HCEC 1CT (cell line): ENCODE measurements at regions not wholly inside any gene's neighbourhood (a gene's known extent, or its start where the extent isn't known, plus 50 kb on each side); places are given as distances from the start of the nearest gene placed in this dataset.
A peak's percentile ranks its signal among the peaks of the same experiment; 100 is the strongest.
"Not testable (repeated sequence)": the region's sequence is repeated elsewhere in the genome, so short reads cannot be mapped to it uniquely, and the experiment has no call there.

Experiments
- DNase-seq: peaks from one replicate; pipeline ENCODE4 v3.0.0-alpha.2; 2017

DNA sequence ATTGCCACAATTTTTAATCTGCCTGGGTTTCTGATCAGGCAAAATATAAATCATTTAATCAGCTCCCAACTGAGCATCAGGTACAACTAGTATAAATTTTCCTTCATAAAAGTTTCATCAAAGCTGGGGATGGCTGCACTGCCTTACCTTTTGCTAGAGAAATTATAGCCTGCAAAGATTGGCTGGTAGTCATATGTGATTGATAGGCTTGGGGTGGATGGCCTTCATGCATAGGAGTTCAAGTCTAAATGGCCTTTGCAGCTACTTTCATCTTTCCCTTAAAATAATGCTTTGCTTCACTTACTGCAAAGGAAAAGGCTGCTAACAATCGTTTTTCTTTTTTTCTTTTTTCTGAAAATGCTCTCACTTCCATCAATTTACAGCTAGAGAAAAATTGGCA, 739.7 kb downstream of the CENPC start:
- DNase-seq, result no peak

DNA sequence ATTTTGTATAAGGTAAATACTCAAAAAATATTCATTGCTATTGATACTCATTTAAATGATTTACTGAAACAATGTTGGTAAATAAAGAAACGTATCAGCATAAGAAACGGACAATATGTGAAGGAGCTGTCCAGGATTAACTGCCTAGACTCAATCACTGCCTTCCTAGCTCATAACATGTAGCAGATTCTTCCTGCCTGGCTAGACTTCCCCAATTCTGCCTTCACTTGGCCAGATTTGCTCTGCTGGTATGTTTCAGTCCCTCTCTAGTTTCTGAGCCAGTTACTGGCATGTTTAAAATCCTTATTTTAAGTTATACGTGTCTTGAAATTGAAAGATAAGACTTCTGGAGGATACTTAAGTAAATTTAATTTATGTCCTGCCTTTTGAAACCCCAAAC, 740.3 kb downstream of the CENPC start:
- DNase-seq, result no peak

GRCh38 chr4:66797608-66798007, 747.7 kb downstream of the CENPC start:
- DNase-seq, result no peak

- no peak for DNase-seq
Observed at GRCh38 chr4:66795724-66796123, 749.6 kb downstream of the CENPC start.

DNA sequence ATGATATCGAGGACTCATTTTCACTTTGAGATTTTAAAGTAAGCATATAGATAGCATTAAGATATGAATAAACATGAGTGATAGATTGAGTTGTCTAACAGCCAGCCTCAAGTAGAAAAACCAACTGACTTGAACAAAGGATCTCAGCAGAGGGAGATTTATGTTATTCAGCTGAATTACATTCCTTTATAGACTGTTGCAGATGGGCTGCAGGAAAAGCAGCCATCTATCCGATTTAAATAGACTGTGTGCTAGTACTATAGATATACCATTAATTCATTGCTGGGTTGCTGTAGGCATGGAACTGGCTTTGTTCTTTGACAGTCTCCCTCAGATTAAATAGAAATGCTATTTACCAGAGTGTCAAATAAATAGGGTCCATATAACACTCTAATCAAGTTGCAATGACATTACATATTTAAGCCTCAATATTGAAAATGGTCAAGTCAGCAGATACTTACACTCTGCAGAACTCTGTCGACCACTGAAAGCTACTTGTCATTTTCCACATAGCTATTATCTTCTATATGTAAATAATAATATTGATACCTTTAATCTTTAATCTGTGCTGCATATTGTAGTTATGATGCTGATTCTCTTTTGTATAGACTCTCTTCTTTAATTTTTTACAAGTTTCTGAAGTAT, 750.8 kb downstream of the CENPC start:
- no peak for DNase-seq

DNA sequence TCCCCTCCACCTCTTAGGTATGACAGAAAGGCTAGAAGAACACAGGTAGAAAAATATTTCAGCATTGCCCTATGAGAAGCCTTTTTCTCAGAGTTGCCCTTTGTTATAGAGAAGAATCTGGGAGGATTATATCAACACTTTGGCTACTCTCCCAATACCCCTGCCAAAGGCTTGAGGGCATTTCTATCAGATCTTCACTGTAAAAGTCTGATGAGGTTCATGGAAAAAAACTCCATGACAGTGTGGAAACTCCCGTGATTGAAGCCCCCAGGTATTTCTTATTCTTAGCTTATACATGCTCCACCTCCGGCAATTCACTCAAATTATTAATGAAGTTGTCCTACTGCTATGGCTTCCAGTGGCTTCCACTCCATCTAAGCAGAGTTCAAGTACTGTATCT, 753.6 kb downstream of the CENPC start:
- DNase-seq, result no peak

DNA sequence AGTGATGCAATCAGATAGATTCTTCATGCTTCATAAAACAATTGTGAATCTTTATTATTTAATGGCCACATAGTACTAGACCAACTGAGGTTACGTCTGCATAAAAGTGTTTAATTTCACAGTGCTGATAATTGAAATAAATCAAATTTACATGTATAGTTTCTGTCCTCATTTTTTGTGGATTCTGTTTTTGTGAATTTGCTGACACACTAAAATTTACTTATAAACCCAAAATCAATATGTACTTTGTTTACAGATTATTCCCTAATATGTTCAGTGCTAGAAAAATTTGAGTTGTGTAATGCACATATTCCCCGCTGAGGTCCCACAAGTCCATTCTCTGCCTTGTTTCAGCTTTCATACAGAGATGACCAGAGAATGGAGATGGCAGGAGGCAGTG, 759.8 kb downstream of the CENPC start:
- DNase-seq, result no peak

GRCh38 chr4:66782751-66783150, 762.6 kb downstream of the CENPC start:
- not testable (repeated sequence) for DNase-seq

GRCh38 chr4:66777097-66777496, 768.2 kb downstream of the CENPC start:
- DNase-seq, result peak; percentile 13

GRCh38 chr4:66769441-66769840, 775.9 kb downstream of the CENPC start:
- no peak for DNase-seq

DNA sequence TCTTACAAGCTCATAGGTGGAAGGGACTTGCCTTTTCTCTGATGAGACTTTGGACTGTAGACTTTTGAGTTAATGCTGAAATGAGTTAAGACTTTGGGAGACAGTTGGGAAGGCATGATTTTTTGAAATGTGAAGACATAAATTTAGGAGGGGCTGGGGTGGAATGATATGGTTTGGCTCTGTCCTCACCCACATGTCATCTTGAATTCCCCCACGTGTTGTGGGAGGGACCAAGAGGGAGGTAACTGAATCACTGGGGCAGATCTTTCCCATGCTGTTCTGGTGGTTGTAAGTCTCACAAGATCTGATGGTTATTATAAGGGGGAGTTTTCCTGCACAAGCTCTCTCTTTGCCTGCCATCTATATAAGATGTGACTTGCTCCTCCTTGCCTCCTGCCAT, 777.9 kb downstream of the CENPC start:
- no peak for DNase-seq

- DNase-seq, result no peak
Observed at GRCh38 chr4:66766557-66766956, 778.7 kb downstream of the CENPC start.

- DNase-seq, result peak; percentile 3
Observed at GRCh38 chr4:66750273-66750672, 795.0 kb downstream of the CENPC start.

DNA sequence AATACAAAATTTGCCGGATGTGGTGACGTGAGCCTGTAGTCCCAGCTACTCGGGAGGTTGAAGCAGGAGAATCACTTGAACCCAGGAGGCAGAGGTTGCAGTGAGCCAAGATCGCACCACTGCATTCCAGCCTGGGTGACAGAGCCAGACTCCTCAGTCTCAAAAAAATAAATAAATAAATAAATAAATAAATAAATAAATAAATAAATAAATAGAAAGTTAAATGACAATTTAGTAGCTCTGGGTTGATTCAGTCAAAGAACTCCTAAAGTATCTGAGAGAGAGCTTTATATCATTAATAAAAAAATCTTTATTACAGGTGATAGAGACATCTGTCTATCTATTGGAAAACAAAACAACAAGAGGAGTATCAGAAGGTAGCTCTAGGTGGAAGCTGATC, 798.4 kb downstream of the CENPC start:
- DNase-seq, result not testable (repeated sequence)

DNA sequence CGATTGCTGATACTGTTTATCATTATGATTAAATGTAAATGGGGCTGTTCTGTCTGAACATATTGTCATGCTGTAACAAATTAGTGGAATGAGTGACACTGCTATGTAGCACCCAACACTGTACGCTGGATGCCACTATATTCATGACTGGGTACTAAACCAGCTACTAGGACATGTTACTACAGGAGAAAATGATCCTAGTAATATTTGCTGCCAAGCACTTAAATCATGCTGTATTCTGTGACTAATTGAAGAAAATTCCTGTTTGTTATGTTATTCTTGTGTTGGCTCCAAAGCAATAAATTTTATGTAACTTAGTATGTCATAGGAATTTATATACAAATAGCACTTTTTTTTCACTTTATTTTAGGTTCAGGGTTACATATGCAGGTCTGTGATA, 804.2 kb downstream of the CENPC start:
- DNase-seq, result peak; percentile 56

DNA sequence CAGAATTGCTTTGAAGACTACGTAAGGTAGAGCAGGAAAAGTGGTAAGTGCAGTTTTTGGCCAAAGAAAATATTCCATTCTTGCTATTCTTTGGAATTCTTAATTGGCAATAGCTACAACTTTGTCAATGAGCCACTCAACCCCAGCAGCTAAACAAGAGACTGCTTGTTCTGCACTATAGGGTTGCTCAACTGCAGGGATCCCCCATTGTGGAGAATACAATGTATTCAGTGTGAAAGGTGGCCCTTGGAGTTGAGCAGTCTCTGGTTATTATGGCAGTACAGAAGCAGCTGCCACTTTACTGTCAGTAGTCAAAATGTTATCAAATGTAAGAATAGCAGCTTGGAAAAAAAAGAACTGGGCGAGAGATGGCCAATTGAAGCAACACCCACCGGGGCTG, 808.7 kb downstream of the CENPC start:
- no peak for DNase-seq

DNA sequence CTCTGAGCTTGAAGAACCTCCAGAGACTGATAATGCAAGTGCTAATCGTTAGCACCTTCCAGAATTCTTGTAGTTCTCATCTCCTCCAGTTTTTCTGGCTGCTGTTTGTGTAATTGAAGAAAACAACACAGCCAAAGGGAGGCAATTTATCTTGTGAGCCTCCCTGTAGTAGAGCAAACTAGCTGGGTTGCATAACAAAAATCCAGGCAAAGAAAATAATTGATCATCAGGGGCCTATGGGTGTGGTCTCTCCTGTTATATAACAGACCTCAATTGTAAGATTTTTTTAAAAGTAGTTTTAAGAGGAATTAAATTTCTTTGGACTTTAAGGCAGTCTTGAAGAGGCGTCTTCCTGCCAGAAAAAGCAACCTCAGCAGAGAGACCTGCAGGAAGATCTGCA, 817.0 kb downstream of the CENPC start:
- no peak for DNase-seq

DNA sequence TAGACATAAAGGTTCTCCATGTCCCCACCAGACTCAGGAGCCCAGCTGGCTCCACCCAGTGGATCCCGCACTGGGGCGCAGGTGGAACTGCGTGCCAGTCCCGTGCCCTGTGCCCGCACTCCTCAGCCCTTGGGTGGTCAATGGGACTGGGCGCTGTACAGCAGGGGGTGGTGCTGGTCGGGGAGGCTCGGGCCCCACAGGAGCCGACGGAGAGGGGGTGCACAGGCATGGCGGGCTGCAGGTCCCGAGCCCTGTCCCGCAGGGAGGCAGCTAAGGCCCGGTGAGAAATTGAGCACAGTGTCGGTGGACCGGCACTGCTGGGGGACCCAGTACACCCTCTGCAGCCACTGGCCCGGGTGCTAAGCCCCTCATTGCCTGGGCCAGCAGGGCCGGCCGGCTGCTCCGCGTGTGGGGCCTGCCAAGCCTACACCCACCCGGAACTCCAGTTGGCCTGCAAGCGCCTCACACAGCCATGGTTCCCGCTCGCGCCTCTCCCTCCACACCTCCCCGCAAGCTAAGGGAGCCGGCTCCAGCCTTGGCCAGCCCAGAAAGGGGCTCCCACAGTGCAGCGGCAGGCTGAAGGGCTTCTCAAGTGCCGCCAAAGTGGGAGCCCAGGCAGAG, 832.9 kb downstream of the CENPC start:
- DNase-seq, result not testable (repeated sequence)

- DNase-seq, result no peak
Observed at GRCh38 chr4:66704243-66704642, 841.1 kb downstream of the CENPC start.

DNA sequence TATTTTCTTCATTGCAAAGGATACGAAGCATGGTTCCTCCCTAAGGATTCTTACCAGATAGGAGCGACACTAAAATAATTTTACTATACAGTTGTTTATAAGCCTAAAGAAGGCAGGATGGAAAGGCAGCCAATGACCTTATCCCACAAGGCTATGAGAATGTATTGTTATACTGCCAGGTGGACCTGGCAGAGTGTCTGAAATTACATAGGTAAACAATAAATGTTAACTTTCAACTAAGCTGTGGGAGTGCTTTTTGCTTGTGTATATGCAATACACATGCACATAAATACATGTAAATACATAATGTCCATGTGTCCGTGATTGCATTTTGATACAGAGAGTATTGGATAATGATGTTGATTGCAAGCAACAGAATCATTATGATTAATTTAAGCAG, 850.6 kb downstream of the CENPC start:
- no peak for DNase-seq

DNA sequence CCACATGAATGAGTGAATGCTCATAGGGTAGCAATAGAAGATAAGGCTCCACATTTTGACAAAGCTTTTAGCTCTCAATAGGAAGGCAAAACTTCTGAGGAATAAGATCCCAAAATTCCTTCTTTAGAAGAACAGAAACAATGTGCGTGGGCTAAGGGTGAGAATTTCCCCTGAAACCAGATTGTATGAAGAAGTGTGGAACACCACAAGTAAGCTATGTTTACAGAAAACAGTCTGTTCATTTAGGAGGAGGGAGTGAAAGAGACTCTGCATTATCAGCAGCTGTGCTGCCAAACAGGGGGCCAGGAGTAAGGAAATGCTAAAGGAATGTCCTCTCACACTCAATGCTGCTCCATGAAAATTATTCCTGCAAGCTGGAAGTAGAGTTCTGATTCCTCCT, 851.6 kb downstream of the CENPC start:
- DNase-seq, result no peak

GRCh38 chr4:66691101-66691500, 854.2 kb downstream of the CENPC start:
- DNase-seq, result no peak

DNA sequence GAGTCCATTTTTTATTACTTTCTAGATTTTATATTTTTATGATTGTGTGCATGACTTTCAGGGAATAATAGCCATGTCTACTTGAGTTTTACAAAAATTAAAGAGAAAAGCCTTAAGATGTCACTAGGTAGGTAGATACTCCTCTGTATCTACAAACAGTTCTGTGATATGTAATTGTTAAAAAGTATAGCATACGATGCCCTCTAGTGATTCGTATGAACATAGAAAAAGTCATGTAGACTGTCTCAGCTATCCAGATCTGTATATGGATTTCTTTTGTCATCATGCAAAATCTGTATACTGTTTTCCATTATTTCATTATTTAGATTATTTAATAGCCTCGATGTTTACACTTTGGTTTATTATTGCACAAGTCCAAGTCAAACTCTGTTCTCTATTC, 856.6 kb downstream of the CENPC start:
- peak; percentile 36 for DNase-seq

DNA sequence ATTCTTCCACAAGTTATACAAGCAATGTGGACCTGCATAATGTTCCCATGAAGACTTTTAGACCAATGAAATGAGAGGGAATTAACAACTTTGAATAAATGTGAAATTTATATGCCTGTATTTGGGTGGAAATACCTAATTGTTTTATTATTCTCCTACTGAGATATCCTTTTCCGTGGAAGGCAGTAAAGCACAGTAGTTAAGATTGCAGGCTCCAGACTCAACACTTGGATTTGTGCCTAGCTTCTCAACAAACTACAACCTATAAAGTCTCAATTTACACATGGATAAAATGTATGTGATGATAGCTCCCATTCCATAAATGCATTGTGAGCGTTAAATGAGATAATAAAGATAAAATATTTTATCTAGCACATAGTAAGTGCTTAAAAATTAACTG, 857.8 kb downstream of the CENPC start:
- no peak for DNase-seq

DNA sequence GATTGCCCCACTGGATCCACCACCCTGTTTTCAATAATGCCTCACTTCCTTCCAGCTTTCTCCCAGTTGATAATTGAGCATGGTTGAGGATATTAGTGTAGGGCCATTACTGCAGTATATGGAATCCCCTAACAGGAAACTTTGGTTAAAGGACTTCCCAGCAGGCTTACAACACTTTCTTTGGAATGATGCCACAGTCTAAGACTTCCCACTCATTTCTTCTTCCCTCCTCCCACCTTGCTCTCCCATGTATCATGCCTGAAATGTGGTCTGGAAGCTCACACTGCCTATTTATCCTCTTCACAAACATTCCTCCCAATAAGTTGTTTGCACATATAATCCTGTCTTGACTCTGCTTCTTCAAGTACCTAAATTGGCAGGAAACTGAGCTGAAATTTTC, 863.3 kb downstream of the CENPC start:
- DNase-seq, result no peak
